Esophagus (tissue), 2 donors: ENCODE measurements at regions not wholly inside any gene's neighbourhood (a gene's known extent, or its start where the extent isn't known, plus 50 kb on each side); places are given as distances from the start of the nearest gene placed in this dataset.

Source experiments
- H3K27ac ChIP-seq, 2 donors: one replicate each; pipeline ENCODE4 v1.5.1; 2013; ENCODE audit warnings: low read depth in 2 of 2, mild to moderate bottlenecking in 2 of 2, inconsistent platforms in 1 of 2, low read length in 1 of 2, moderate library complexity in 1 of 2
- H3K27me3 ChIP-seq, 2 donors: one replicate each; pipeline ENCODE4 v1.6.1; 2013; ENCODE audit warnings: low read length in 2 of 2, control low read depth in 1 of 2, mild to moderate bottlenecking in 1 of 2; ENCODE audit not compliant: insufficient read depth in 2 of 2, control insufficient read depth in 1 of 2
- H3K36me3 ChIP-seq, 2 donors: one replicate each; pipeline ENCODE4 v1.6.1; 2013; ENCODE audit warnings: low read length in 1 of 2; ENCODE audit not compliant: control insufficient read depth in 2 of 2, insufficient read depth in 2 of 2
- H3K4me1 ChIP-seq, 2 donors: one replicate each; pipeline ENCODE4 v1.6.1; 2013; ENCODE audit warnings: low read length in 1 of 2; ENCODE audit not compliant: control insufficient read depth in 2 of 2, insufficient read depth in 2 of 2
- H3K4me3 ChIP-seq, 2 donors: one replicate each; pipeline ENCODE4 v1.5.1; 2013; ENCODE audit warnings: low read length in 2 of 2, mild to moderate bottlenecking in 2 of 2, low read depth in 1 of 2, moderate library complexity in 1 of 2
- H3K9me3 ChIP-seq, 2 donors: one replicate each; pipeline ENCODE4 v1.6.1; 2013; ENCODE audit warnings: mild to moderate bottlenecking in 2 of 2, low read depth in 1 of 2, low read length in 1 of 2, moderate library complexity in 1 of 2; ENCODE audit not compliant: control insufficient read depth in 2 of 2, insufficient read depth in 1 of 2
- WGBS, 2 donors: extraction: QIAGEN DNeasy Blood & Tissue Kit; methylation state at CpG; one replicate each; pipeline ENCODE4 v1.1.7; 2013; 5-methylcytosine and 5-hydroxymethylcytosine counted together
- donor health status: healthy with polysubstance abuse.
- donor health status: Bipolar disorder and iron deficiency.

- no peak overlapping the region for H3K4me3 ChIP-seq
Observed at GRCh38 chr5:2300861-2301574, 418.3 kb upstream of the IRX4 start.

DNA sequence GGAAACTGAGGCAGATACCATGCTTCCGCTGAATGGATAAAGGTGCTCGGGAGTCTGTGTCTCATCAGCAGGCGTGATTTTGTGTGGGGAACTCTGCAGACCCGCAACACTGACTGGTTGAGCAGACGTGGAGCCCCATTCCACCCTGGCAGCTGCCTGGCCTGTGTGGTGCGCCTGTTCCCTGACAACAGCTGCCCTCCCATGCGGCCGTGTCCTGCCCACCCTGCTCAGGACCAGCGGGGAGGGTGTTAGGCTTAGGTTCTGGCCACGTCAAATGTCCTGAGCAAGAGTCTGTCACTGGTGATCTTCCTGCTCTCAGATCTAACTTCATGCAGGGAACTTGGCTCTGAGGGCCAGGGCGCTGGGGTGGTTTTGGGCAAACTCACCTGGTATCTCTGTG, 417.7 kb upstream of the IRX4 start:
- Histone ChIP-seq H3K4me1 (no peaks in the 10 kb centered on the region), H3K4me3 (no peak overlapping the region), H3K27me3 (no peaks in the 10 kb centered on the region), H3K36me3 (no peaks in the 10 kb centered on the region), H3K9me3 (no peaks in the 10 kb centered on the region), H3K27ac (no peak overlapping the region)
- 88 to 90% methylated on average over 11 of the region's 11 CpGs for WGBS, 2 donors

More at GRCh38 chr5:2300861-2301574, 418.3 kb upstream of the IRX4 start:
- no peaks in the 10 kb centered on the region for H3K9me3 ChIP-seq
- H3K27ac ChIP-seq, result no peak overlapping the region
- H3K4me1 ChIP-seq, result no peaks in the 10 kb centered on the region
- WGBS, 2 donors, result 88 to 92% methylated on average over 22 of the region's 22 CpGs
- no peaks in the 10 kb centered on the region for H3K36me3 ChIP-seq
- H3K27me3 ChIP-seq, result no peaks in the 10 kb centered on the region

DNA sequence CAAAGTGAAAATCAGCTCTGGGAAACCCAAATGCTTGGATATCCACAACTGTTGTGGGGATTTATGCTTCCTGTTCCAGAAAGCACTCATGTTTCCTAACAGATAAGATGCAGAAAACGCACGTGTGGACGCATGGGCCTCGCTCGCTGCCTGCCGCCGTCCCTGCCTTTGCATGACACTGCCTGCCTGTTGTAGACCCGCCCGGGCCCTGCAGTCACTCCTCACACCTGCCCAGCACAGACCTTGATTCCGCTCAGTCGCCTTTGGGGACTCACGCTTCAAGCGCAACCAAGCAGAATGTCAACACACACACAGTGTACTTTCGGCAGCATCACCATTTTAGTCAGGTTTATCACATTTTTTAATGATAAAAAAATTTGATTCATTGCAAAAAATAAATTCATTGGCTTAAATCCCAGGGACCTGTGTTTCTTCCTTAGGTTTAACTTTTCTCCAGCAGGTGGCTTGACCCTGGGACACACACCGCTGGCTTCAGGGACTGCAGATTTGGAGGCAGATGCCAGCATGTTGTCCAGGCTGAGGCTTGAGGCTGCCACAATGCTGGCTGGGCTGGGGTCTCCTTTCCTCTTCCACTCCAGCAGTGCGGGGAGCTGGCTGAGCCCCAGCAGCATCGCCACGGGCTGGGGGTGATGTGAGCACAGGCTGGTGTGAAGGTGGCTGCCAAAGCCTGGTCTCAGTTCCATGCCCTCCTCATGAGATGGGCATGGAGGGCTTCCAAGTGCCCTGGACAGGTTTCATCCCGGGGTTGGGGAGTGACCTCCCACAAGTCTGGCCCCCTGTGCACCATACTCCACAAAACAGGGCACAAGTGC, 416.9 kb upstream of the IRX4 start:
- no peaks in the 10 kb centered on the region for H3K9me3 ChIP-seq
- no peaks in the 10 kb centered on the region for H3K36me3 ChIP-seq
- H3K4me1 ChIP-seq, result no peaks in the 10 kb centered on the region
- no peaks in the 10 kb centered on the region for H3K27me3 ChIP-seq
- WGBS, 2 donors, result 55 to 67% methylated on average over 19 of the region's 19 CpGs
- no peak overlapping the region for H3K27ac ChIP-seq
- H3K4me3 ChIP-seq, result no peak overlapping the region

DNA sequence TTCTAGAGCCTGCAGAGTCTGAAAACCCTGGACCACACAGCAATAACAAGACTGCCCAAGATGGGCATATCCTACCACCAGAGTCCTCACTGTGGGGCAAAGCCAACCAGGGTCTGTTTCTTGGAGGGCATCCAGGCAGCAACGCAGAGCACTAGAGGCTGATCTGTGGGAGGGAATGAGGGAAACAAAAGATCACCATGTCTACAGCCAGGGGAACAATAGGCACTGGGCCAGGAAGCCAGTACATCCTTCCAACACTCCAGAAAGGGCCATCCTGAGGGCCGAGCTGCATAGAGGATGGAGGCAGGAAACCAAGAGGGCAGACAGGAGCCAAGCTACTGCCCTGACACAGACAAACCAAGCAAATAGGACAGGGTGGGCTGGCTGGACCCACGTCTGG, 416.1 kb upstream of the IRX4 start:
- 28 to 39% methylated on average over 3 of the region's 3 CpGs for WGBS, 2 donors
- no peaks in the 10 kb centered on the region for H3K9me3 ChIP-seq
- H3K4me3 ChIP-seq, result no peak overlapping the region
- no peaks in the 10 kb centered on the region for H3K36me3 ChIP-seq
- H3K27me3 ChIP-seq, result no peaks in the 10 kb centered on the region
- H3K4me1 ChIP-seq, result no peaks in the 10 kb centered on the region
- no peak overlapping the region for H3K27ac ChIP-seq

DNA sequence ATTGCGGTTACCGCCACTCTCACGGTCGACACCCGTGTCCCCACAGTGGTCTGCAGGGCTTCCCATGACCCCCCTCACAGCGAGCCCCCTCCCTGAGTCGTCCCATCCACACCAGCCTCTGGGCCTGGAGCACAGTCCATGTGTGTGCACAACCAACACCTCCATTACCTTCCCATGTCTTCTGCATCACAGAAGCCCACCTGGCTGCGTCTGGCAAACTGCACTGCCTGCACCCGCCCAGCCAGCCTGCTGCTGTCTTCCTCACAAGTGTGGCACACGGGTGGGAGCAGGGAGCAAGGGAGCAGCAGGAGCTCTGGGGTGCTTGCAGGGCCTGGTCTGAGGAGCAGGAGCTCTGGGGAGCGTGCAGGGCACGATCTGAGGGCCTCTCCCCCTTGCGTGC, 415.3 kb upstream of the IRX4 start:
- Histone ChIP-seq H3K4me3 (no peak overlapping the region), H3K36me3 (no peaks in the 10 kb centered on the region), H3K9me3 (no peaks in the 10 kb centered on the region), H3K27ac (no peak overlapping the region), H3K4me1 (no peaks in the 10 kb centered on the region), H3K27me3 (no peaks in the 10 kb centered on the region)
- WGBS, 2 donors, result 86 to 88% methylated on average over 12 to 13 of the region's 13 CpGs

DNA sequence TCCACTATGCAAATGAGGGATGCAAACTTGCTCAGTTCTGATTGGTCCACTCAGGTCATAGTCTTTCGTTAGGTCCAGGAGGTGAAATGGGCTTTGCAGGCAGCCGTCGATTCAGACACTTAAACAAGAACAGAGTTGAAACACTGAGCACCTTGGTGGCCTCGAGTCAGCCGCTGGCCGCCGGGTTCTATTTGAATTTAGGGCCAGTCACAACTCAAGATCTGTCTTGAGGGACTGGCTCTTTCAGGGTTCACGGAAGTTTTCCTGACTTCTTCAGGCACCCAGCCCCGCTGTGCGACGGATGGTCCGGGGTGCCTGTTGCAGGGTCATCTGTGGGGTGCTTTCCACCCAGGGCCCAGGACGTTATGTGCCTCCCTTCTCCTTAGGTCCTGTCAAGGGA, 412.8 kb upstream of the IRX4 start:
- H3K4me1 ChIP-seq, result no peaks in the 10 kb centered on the region
- no peaks in the 10 kb centered on the region for H3K27me3 ChIP-seq
- no peak overlapping the region for H3K27ac ChIP-seq
- WGBS, 2 donors, result 89 to 93% methylated on average over 13 of the region's 13 CpGs
- no peaks in the 10 kb centered on the region for H3K36me3 ChIP-seq
- no peak overlapping the region for H3K4me3 ChIP-seq
- no peaks in the 10 kb centered on the region for H3K9me3 ChIP-seq

DNA sequence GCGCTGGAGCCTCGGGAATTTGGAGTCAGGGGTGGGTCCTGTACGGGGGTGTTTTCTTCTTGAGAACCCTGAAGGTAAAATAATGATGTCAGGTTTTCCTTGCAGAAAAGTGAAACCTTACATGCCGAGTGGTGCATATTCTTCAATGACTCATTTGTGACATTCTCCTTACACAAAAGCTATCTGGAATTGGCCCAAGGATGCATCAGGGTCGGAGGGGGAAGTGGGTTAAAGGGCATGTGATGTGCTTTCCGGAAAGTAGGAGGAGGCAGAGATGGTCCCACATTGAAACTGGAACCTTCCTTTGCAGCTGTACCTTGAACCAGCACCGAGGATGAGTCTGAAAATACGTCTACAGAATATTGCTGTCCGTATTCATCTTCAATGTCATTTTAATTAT, 411.2 kb upstream of the IRX4 start:
- no peaks in the 10 kb centered on the region for H3K27me3 ChIP-seq

GRCh38 chr5:2291146-2291840, 408.6 kb upstream of the IRX4 start:
- H3K4me1 ChIP-seq, result no peaks in the 10 kb centered on the region
- H3K27ac ChIP-seq, result no peak overlapping the region
- no peaks in the 10 kb centered on the region for H3K9me3 ChIP-seq
- no peak overlapping the region for H3K4me3 ChIP-seq
- H3K27me3 ChIP-seq, result no peaks in the 10 kb centered on the region
- 92 to 95% methylated on average over 19 of the region's 19 CpGs for WGBS, 2 donors
- H3K36me3 ChIP-seq, result no peaks in the 10 kb centered on the region

More for the DNA sequence above, 411.2 kb upstream of the IRX4 start:
- Histone ChIP-seq H3K36me3 (no peaks in the 10 kb centered on the region), H3K4me3 (no peak overlapping the region), H3K9me3 (no peaks in the 10 kb centered on the region), H3K4me1 (no peaks in the 10 kb centered on the region), H3K27ac (no peak overlapping the region)
- 63 to 68% methylated on average over 9 of the region's 9 CpGs for WGBS, 2 donors

DNA sequence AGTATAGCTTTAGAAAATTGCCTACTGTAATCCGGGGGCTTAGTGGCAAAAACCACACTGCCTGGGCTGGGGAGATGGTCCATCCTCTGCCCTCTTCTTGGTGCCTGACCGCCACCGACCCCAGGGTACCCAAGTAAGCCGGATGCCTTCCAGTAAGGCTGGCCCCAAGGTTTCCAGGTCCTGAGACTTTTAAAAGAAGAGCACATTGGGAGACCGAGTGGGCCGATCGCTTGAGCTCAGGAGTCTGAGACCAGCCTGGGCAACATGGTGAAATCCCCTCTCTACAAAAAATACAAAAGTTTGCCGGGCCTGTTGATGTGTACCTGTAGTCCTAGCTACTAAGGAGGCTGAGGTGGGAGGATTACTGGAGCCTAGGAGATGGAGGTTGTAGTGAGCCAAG, 406.7 kb upstream of the IRX4 start:
- Histone ChIP-seq H3K9me3 (no peaks in the 10 kb centered on the region), H3K27me3 (no peaks in the 10 kb centered on the region), H3K36me3 (no peaks in the 10 kb centered on the region), H3K4me3 (no peak overlapping the region), H3K4me1 (no peaks in the 10 kb centered on the region), H3K27ac (no peak overlapping the region)
- WGBS, 2 donors, result 90 to 96% methylated on average over 8 of the region's 8 CpGs
